Stomach smooth muscle (tissue), 2 donors: ENCODE measurements at regions not wholly inside any gene's neighbourhood (a gene's known extent, or its start where the extent isn't known, plus 50 kb on each side); places are given as distances from the start of the nearest gene placed in this dataset.

ENCODE experiments used
- H3K27ac ChIP-seq: one replicate; pipeline ENCODE4 v1.7.0; 2013; ENCODE audit warnings: mild to moderate bottlenecking, low read length, inconsistent platforms
- H3K27me3 ChIP-seq, 2 donors: one replicate each; pipeline ENCODE4 v1.7.0; 2013; ENCODE audit warnings: low read length in 2 of 2; ENCODE audit not compliant: insufficient read depth in 2 of 2, control insufficient read depth in 1 of 2
- H3K36me3 ChIP-seq, 2 donors: one replicate each; pipeline ENCODE4 v1.7.0; 2013; ENCODE audit warnings: low read length in 2 of 2; ENCODE audit not compliant: control insufficient read depth in 2 of 2, insufficient read depth in 2 of 2
- H3K4me1 ChIP-seq: one replicate; pipeline ENCODE4 v1.7.0; 2013; ENCODE audit warnings: low read length; ENCODE audit not compliant: control insufficient read depth, insufficient read depth
- H3K4me3 ChIP-seq, 2 donors: one replicate each; pipeline ENCODE4 v1.7.0; 2013; ENCODE audit warnings: low read length in 2 of 2
- H3K9ac ChIP-seq, 2 donors: one replicate each; pipeline ENCODE4 v1.7.0; 2013; ENCODE audit warnings: low read length in 2 of 2, mild to moderate bottlenecking in 1 of 2
- H3K9me3 ChIP-seq, 2 donors: one replicate each; pipeline ENCODE4 v1.7.0; 2013; ENCODE audit warnings: low read length in 2 of 2; ENCODE audit not compliant: control insufficient read depth in 2 of 2
- donor health status: healthy.
- donor health status: Pancreatic carcinoma.

DNA sequence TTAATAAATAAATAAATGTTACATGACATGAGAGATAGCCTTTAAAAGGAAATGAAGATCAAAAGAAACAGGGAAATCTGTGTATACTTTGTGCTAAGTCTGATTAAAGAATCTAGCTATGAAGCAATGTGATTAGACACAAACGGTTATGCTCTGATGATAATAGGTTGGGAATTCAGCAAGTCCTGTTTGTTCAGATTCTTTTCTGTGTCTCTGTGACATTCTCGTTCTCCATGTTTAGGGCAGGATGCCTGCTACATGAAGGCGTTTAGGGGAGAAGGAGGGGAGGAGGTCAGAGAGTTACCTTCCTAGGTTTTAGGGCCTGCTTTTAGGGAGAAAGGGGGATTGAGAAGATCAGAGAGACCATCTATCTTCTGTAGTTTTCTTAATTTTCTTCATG lies 555.3 kb downstream of the DNAJB9 start:
- H3K4me1 ChIP-seq, result no peaks in the 10 kb centered on the region

DNA sequence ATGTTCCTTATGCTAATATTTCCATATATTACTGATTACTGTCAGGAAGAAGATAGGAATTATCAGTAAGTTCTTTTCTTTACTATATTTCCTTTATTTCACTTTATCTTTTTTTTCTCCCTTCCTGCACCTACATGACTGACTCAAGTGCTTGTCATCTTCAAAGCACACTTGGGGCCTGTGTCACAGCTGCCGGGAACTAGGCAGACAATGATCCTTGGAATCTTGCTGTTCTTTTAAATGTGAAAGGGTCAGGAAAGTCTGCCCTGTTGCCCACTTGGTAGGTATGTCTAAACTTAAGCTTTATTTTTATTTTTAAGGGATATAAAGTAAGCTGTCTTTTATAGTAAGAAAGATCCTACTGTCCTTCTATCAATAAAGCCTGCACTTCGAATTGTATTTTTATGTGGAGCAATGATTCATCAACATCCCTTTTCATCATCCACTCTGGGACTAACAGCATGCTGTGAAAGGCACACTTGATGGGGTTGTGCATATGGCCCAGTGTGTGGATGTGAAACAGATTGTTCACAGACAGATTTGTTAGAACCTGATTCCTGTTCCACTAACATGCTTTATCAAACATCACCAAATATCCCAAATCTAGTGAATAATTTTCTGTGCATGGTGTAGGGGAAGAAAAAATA lies 556.9 kb downstream of the DNAJB9 start:
- H3K4me3 ChIP-seq, result no peak overlapping the region
- no peaks in the 10 kb centered on the region for H3K9me3 ChIP-seq
- H3K27me3 ChIP-seq, result no peaks in the 10 kb centered on the region
- no peak overlapping the region for H3K27ac ChIP-seq
- no peaks in the 10 kb centered on the region for H3K36me3 ChIP-seq
- no peaks in the 10 kb centered on the region for H3K4me1 ChIP-seq
- no peak overlapping the region for H3K9ac ChIP-seq

More for the DNA sequence above, 555.3 kb downstream of the DNAJB9 start:
- Histone ChIP-seq H3K9ac (no peak overlapping the region), H3K4me3 (no peak overlapping the region), H3K27ac (no peak overlapping the region), H3K36me3 (no peaks in the 10 kb centered on the region), H3K9me3 (no peaks in the 10 kb centered on the region), H3K27me3 (no peaks in the 10 kb centered on the region)

DNA sequence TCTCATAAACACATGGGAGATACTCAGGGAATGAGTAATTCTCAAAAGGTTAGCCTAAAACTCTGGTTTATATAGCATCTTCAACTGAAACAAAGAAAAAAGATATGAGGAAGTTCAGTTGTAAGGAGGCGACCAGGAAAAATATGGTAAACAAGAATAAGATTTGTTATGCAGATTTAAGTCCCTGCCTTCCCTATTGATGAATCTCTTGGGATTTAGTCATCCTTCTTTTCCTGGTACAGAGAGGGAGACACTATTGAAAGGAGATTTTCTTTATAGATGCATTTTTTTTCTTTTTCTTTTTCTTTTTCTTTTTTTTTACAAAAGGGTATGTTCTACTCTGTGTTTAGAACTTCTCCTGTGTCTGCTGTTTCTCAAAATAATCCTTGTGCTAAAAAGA lies 557.5 kb downstream of the DNAJB9 start:
- Histone ChIP-seq H3K36me3 (no peaks in the 10 kb centered on the region), H3K27me3 (no peaks in the 10 kb centered on the region), H3K9me3 (no peaks in the 10 kb centered on the region), H3K9ac (no peak overlapping the region), H3K4me3 (no peak overlapping the region), H3K4me1 (no peaks in the 10 kb centered on the region), H3K27ac (no peak overlapping the region)

DNA sequence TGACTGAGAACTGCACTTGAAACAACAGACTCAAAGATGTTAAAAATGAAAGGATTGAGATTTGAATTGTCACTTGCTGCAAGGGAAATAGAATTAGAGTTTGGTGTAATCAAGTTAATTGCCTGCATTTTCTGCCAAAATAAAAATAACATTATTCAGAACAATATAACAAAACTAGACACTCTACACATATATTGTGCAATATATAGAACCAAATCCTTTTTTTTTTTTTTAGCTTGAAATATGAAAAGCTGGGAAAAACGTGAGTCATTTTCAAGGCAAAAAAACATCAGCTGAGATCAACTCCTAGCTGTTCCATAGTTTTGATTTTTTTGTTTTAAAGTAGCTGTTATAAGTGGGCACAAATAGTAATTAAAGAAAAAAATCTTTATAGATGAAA lies 561.5 kb downstream of the DNAJB9 start:
- Histone ChIP-seq H3K27ac (no peak overlapping the region), H3K4me3 (no peak overlapping the region), H3K27me3 (no peaks in the 10 kb centered on the region), H3K9me3 (peaks cover 0 to 3% of the 10 kb centered on the region in 2 donors), H3K4me1 (no peaks in the 10 kb centered on the region), H3K36me3 (no peaks in the 10 kb centered on the region), H3K9ac (no peak overlapping the region)

DNA sequence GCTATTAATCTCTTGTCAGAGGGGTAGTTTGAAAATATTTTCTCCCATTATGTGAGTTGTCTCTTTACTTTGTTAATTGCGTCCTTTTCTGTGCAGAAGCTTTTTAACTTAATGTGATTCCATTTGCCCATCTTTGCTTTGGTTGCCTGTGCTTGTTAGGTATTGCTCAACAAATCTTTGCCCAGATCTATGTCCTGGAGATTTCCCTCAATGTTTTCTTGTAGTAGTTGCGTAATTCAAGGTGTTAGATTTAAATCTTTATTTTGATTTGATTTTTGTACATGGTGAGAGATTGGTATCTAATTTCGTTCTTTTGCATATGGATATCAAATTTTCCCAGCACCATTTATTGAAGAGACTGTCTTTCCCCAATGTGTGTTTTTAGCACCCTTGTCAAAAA lies 567.2 kb downstream of the DNAJB9 start:
- Histone ChIP-seq H3K36me3 (no peaks in the 10 kb centered on the region), H3K4me3 (no peak overlapping the region), H3K4me1 (no peaks in the 10 kb centered on the region)

DNA sequence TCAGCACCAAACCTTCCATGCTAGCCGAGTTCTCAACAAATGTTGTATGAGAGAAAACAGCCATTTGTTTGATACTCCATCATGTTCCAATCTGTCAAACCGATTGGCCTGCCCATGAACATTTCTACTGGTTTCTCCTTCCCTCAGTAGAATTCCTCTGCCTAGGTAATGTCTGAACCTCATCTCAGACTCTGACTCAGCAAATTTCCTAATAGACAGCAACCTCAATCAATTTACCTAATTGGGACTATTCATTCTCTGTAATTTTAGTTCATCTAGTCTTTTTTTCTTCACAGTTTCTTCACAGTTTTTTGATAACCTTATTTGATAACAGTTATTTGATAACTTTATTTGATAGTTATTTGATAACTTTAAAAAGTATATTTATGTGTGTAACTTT lies 585.1 kb downstream of the DNAJB9 start:
- Histone ChIP-seq H3K9ac (no peak overlapping the region), H3K4me3 (no peak overlapping the region), H3K36me3 (no peaks in the 10 kb centered on the region), H3K27me3 (no peaks in the 10 kb centered on the region), H3K4me1 (no peaks in the 10 kb centered on the region), H3K9me3 (no peaks in the 10 kb centered on the region), H3K27ac (no peak overlapping the region)

More for the DNA sequence above, 567.2 kb downstream of the DNAJB9 start:
- Histone ChIP-seq H3K9me3 (peaks cover 0 to 3% of the 10 kb centered on the region in 2 donors), H3K27me3 (no peaks in the 10 kb centered on the region), H3K27ac (no peak overlapping the region), H3K9ac (no peak overlapping the region)

DNA sequence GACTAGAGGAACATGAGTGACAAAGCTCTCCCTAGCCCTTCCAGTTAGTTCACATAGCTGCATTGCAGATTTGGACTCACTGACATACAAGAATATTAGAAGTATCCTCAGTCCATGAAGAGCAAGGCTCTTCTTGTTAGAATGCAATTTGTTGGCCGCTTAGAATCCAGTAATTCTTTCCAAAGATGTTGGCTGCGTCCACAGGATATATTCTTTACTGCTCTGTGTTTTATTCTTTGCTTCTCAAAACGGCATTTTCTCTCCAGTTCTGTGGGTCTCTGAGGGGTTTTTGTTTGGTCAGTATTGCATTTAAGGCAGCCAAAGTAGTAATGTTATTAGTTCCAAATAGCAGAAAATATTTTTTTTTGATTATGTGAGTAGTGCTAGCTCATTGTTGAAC lies 588.6 kb downstream of the DNAJB9 start:
- Histone ChIP-seq H3K9ac (no peak overlapping the region), H3K27ac (no peak overlapping the region)

DNA sequence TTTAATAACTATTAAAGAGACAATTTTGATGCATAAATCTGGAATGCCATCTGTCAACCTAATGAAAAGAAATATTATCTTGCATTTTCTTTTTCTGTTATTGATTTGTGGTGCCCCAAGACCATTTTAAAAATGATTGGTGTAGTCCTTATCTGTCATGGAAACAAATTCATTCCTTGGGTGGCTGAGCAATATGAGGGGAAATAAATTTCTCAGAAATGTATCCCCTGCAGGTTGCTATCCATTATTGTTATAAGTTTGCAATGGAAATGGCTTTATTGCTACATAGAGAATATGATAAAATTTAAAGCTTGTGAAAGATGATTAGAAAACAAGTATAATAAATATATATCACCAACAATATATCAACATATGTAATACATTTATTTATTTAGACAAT lies 607.0 kb downstream of the DNAJB9 start:
- H3K27ac ChIP-seq, result no peak overlapping the region
- H3K4me3 ChIP-seq, result no peak overlapping the region

More for the DNA sequence above, 588.6 kb downstream of the DNAJB9 start:
- Histone ChIP-seq H3K4me3 (no peak overlapping the region), H3K4me1 (no peaks in the 10 kb centered on the region), H3K9me3 (no peaks in the 10 kb centered on the region), H3K36me3 (no peaks in the 10 kb centered on the region), H3K27me3 (no peaks in the 10 kb centered on the region)

DNA sequence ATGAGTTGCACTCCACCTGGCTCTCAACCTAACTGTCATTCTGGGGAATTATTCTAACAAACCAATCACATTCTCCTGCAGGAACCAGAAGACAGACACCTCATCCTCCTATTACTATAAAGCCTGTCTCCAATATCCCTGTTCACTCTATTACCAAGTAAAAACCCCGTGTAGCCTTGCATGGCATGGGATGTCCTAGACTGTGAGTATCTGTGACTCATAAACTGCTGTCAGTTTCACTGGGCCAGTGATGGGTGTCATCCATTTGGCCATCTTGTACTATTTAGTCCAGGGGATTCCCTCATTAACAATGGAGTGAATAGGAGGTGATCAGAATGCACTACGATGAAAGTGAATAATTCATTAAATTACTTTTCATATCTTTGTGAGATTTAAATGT lies 608.7 kb downstream of the DNAJB9 start:
- H3K9ac ChIP-seq, result no peak overlapping the region
- H3K27ac ChIP-seq, result no peak overlapping the region
- H3K27me3 ChIP-seq, result no peaks in the 10 kb centered on the region
- no peak overlapping the region for H3K4me3 ChIP-seq
- peaks cover 0 to 3% of the 10 kb centered on the region in 2 donors for H3K9me3 ChIP-seq
- no peaks in the 10 kb centered on the region for H3K36me3 ChIP-seq
- H3K4me1 ChIP-seq, result no peaks in the 10 kb centered on the region

More for the DNA sequence above, 607.0 kb downstream of the DNAJB9 start:
- Histone ChIP-seq H3K4me1 (no peaks in the 10 kb centered on the region), H3K9ac (no peak overlapping the region), H3K9me3 (no peaks in the 10 kb centered on the region), H3K36me3 (no peaks in the 10 kb centered on the region), H3K27me3 (no peaks in the 10 kb centered on the region)

DNA sequence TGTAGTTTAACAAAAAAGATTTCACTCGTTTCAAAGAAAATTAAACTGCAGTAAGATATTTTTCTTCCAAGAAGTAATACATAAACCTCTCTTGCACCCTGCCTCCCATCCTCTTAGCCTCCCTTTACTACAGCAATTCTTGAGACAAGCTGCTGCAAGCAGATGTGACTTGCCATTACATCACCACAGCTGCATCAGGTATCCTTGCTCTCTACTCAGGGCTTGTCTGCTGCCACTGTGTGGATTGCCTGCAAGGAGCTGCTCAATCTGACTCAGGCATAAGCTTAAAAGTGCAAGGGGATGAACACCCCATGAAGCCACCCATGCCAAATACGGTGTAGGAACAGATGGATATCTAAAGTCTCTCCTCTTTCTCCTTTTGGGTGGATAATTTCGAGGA lies 609.9 kb downstream of the DNAJB9 start:
- H3K27ac ChIP-seq, result no peak overlapping the region
- no peaks in the 10 kb centered on the region for H3K4me1 ChIP-seq
- H3K9ac ChIP-seq, result no peak overlapping the region

DNA sequence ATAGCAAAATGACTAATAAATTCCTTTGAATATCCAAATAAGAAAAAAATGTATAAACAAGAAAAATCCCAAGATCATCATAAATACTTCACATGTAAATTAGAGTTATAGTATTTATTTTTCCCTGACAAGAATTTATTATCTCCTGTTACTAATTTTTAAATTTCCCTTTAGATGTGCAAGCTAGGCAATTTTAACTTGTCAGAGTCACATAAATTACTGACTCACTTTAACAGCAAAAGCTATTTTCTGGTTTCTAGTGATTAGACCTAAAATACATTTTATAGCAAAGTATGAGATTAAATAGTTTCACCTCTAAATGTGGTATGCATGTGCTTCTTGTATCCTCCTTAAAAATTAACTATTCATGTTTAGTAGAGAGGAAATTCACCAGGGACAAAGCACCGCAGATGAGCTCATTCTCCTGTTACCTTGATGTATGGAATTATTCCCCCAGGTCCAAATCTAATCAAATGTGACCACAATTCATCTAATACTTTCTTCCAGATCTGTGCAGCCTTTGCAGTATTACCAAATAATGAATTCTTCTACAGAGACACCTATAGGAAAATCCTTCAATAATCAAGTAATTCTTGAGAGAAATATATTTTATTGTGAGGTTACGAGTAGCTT lies 621.2 kb downstream of the DNAJB9 start:
- Histone ChIP-seq H3K9ac (no peak overlapping the region), H3K4me1 (no peaks in the 10 kb centered on the region), H3K27me3 (no peaks in the 10 kb centered on the region), H3K4me3 (no peak overlapping the region), H3K27ac (no peak overlapping the region), H3K9me3 (no peaks in the 10 kb centered on the region), H3K36me3 (no peaks in the 10 kb centered on the region)

More for the DNA sequence above, 609.9 kb downstream of the DNAJB9 start:
- H3K9me3 ChIP-seq, result peaks cover 0 to 3% of the 10 kb centered on the region in 2 donors
- no peaks in the 10 kb centered on the region for H3K27me3 ChIP-seq
- no peaks in the 10 kb centered on the region for H3K36me3 ChIP-seq
- no peak overlapping the region for H3K4me3 ChIP-seq
